Body of pancreas (tissue), 4 donors: ENCODE measurements at regions not wholly inside any gene's neighbourhood (a gene's known extent, or its start where the extent isn't known, plus 50 kb on each side); places are given as distances from the start of the nearest gene placed in this dataset.
A peak's percentile ranks its signal among the peaks of the same experiment; 100 is the strongest.

ENCODE experiments used
- ATAC-seq: fragments of 150-250 bp; one replicate; pipeline ENCODE4 v1.9.1; 2016
- DNase-seq, 4 donors: peaks; one replicate each; pipeline ENCODE4 v3.0.0-alpha.2; 2019
- H3K27ac ChIP-seq, 4 donors: fragments of 200-600 bp; sonication (generic); 1 replicate in 3 of 4; 2 replicates in 1 of 4; pipeline versions ENCODE4 v1.5.1 to v1.6.1; 2016 to 2019; ENCODE audit warnings: mild to moderate bottlenecking in 1 of 4, mixed read lengths in 1 of 4, moderate library complexity in 1 of 4
- H3K27me3 ChIP-seq, 2 donors: fragments of 200-600 bp; sonication (generic); one replicate each; pipeline ENCODE4 v1.6.0; 2016; ENCODE audit warnings: mild to moderate bottlenecking in 1 of 2
- H3K36me3 ChIP-seq, 2 donors: fragments of 200-600 bp; sonication (generic); replicated peaks in 1 of 2; 2 replicates each; pipeline ENCODE4 v1.5.1; 2016; ENCODE audit warnings: low read depth in 2 of 2; ENCODE audit not compliant: insufficient read depth in 1 of 2
- H3K4me1 ChIP-seq: fragments of 200-600 bp; sonication (generic); one replicate; pipeline ENCODE4 v1.6.0; 2016
- H3K4me3 ChIP-seq, 2 donors: fragments of 200-600 bp; sonication (generic); 1 replicate in 1 of 2; 2 replicates in 1 of 2; pipeline ENCODE4 v1.5.1; 2016 to 2019
- H3K9me3 ChIP-seq, 3 donors: fragments of 200-600 bp; sonication (generic); 1 replicate in 2 of 3; 2 replicates in 1 of 3; pipeline ENCODE4 v1.5.1; 2016
- POLR2A ChIP-seq, 3 donors: fragments of 450-650 bp; IDR thresholded peaks; one replicate each; pipeline ENCODE4 v1.6.1; 2016; ENCODE audit warnings: antibody characterized with exemption in 3 of 3, mild to moderate bottlenecking in 2 of 3
- WGBS, 2 donors: methylation state at CpG; one replicate each; pipeline ENCODE4 v1.1.5; 2017; 5-methylcytosine and 5-hydroxymethylcytosine counted together
- intact Hi-C: fragments of 100-400 bp; cut with DNase I; formaldehyde crosslinking; loops from one replicate; pipeline ENCODE4 v1.15.1; 2023
- TF ChIP-seq, protein P1 (sequence below), 7 experiments: fragments of 450-650 bp in 4 of 7; fragments of 200-600 bp in 3 of 7; sonication (generic) in 3 of 7; IDR thresholded peaks; one replicate each; pipeline ENCODE4 v1.5.1; 2016 to 2019; ENCODE audit warnings: antibody characterized with exemption in 7 of 7

DNA sequence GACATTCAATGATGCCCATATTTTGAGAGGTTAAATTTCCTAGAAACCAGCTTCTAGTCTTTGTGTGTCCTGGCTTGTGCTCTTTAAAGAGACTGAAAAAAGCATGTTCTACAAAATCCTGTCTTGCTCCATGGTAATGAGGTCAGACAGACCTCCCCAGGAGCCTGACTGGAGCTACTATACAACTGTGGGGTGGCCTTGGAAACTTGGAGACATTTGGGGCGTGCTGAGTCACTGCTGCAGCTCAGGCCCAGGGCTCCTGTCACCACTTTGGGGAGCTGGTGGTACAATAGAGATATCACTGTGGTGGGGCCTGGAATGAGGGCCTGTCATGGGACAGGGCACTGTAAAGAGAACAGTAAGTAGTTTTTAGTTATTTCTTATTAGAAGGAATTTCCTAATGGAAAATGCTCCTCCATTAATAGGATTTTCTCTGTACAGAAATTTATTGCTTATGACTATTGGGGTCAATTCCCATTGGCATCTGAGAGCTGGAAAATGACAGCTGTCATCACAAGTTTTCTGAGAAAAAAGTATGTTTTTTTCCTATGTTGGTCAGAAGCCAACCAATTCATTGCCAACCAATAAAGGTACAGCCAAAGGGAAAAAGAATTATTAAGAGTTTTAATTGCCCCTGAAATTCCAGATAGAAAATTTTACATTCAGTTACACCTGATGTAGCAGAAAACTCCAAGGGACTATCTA is 207.4 kb upstream of the JADE1 start:
- Histone ChIP-seq H3K9me3 (no peaks in the 10 kb centered on the region), H3K4me3 (no peak overlapping the region), H3K27ac (peak overlapping the region; percentile 82 to 91 (median 86)), H3K4me1 (peaks cover 58% of the 10 kb centered on the region), H3K27me3 (no peaks in the 10 kb centered on the region), H3K36me3 (no peaks in the 10 kb centered on the region)
- DNase-seq (peak in 3 of 4 donors; percentile 43 to 54 (median 44)), ATAC-seq (peak; percentile 25)
- intact Hi-C loops: no loop called here
- TF ChIP-seq, protein P1, sequence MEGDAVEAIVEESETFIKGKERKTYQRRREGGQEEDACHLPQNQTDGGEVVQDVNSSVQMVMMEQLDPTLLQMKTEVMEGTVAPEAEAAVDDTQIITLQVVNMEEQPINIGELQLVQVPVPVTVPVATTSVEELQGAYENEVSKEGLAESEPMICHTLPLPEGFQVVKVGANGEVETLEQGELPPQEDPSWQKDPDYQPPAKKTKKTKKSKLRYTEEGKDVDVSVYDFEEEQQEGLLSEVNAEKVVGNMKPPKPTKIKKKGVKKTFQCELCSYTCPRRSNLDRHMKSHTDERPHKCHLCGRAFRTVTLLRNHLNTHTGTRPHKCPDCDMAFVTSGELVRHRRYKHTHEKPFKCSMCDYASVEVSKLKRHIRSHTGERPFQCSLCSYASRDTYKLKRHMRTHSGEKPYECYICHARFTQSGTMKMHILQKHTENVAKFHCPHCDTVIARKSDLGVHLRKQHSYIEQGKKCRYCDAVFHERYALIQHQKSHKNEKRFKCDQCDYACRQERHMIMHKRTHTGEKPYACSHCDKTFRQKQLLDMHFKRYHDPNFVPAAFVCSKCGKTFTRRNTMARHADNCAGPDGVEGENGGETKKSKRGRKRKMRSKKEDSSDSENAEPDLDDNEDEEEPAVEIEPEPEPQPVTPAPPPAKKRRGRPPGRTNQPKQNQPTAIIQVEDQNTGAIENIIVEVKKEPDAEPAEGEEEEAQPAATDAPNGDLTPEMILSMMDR (IDR thresholded peaks at IDR 0.05): no peak
- TF ChIP-seq POLR2A (IDR thresholded peaks at IDR 0.05): no peak
- 50 to 84% methylated on average over 1 of the region's 1 CpG for WGBS, 2 donors

DNA sequence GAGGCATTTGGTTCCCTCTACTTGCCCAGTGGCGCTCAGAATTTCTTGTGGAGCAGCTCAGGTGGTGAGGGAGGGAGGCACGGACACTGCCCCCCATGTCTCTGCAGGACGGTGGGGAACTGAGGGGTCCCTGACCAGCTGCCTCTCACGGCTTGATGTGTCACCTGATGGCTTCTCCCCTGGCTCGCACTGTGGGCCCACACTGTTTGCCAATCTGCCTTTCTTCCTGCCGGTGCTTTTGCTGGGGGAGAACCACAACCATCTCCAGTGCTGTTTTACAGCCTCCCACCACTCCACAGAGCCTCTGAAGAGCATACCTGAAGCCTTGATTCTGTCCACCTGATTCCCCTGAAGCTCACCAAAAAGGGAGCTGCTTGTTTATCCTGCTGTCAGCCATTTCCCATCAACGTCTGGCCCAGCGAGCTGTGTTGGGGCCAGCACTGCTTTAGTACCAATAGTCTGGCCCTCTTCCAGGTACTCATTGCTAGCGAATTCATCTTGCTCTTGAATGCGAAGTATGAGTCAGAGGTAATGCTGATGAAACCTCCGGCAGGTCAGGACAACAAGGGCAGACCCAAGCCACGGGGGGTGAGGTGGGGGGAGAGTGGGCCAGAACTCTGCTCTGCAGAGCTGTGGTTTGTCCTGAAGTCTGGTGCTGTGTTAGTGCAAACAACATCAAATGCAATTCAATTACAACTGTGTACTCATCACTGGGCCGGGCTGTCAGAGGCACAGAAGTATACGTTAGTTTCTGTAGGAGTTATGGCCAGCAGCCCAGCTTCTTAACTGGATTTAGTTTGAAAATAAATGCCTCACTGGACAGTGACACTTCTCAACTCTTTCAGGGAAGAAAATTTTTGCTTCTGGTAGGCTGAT is 208.3 kb upstream of the JADE1 start:
- TF ChIP-seq, protein P1 (IDR thresholded peaks at IDR 0.05): no peak
- peak in 2 of 3 donors; percentile 41 to 42 for TF ChIP-seq POLR2A (IDR thresholded peaks at IDR 0.05)
- H3K9me3 ChIP-seq: no peaks in the 10 kb centered on the region
- peak; percentile 92 for ATAC-seq
- H3K4me1 ChIP-seq: peaks cover 67% of the 10 kb centered on the region
- no peak overlapping the region for H3K4me3 ChIP-seq
- no peaks in the 10 kb centered on the region for H3K36me3 ChIP-seq
- WGBS, 2 donors: 38 to 56% methylated on average over 13 to 14 of the region's 14 CpGs
- intact Hi-C loops: no loop called here
- DNase-seq: peak; percentile 80 to 94 (median 86)
- H3K27me3 ChIP-seq: no peaks in the 10 kb centered on the region
- H3K27ac ChIP-seq: peak overlapping the region; percentile 82 to 91 (median 86)

DNA sequence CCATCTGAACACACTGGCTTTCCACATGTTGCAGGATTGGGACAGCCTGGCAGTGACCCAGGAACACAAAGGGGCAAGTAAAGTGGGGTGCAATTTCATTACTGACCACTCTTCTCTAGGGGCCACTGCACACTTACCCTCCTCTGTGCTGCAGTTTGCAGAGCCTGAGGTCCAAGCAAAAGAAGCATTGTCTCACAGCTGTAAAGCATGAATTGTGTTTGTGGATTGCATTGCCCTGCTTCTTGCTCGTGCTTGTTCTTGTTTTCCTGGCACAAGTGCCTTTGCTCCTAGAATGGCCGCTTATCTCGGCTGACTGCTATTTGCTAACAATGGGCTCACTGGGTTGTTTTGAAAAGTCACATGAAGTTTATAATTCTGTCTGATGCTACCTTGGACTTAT is 209.1 kb upstream of the JADE1 start:
- H3K27me3 ChIP-seq: no peaks in the 10 kb centered on the region
- H3K4me3 ChIP-seq: no peak overlapping the region
- no peaks in the 10 kb centered on the region for H3K9me3 ChIP-seq
- peak; percentile 38 to 61 (median 58) for DNase-seq
- no peaks in the 10 kb centered on the region for H3K36me3 ChIP-seq
- ATAC-seq: peak; percentile 28
- intact Hi-C loops: no loop called here
- peak overlapping the region; percentile 82 to 91 (median 86) for H3K27ac ChIP-seq
- H3K4me1 ChIP-seq: peaks cover 76% of the 10 kb centered on the region
- TF ChIP-seq POLR2A (IDR thresholded peaks at IDR 0.05): no peak
- TF ChIP-seq, protein P1 (IDR thresholded peaks at IDR 0.05): peak in 3 of 7 experiments; percentile 7 to 19 (median 14)
- 0 to 21% methylated on average over 3 of the region's 3 CpGs for WGBS, 2 donors

DNA sequence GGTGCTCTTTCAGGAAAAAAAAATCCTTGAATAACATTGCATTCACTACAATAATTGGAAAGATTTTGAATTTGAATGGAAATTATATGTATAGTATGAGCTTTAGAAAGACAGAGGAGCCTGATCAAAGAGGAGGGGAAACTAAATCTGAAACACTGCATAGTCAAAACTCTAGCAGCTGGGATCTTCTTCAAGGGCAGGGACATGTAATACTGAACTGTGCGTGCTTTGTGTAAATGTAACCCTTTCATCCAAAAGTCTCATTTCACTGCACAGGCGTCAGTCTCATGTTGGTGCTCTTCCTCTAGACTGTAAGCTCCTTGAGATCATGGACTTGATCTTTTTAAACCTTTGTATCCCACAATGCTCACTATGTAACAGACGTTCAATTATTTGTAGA is 212.0 kb upstream of the JADE1 start:
- Histone ChIP-seq H3K36me3 (no peaks in the 10 kb centered on the region), H3K27me3 (no peaks in the 10 kb centered on the region), H3K9me3 (no peaks in the 10 kb centered on the region), H3K27ac (no peak overlapping the region), H3K4me1 (peaks cover 83% of the 10 kb centered on the region), H3K4me3 (no peak overlapping the region)
- no peak for DNase-seq
- WGBS, 2 donors: 89 to 93% methylated on average over 3 of the region's 3 CpGs
- no peak for ATAC-seq
- intact Hi-C loops: no loop called here
- no peak for TF ChIP-seq POLR2A (IDR thresholded peaks at IDR 0.05)
- TF ChIP-seq, protein P1 (IDR thresholded peaks at IDR 0.05): no peak
